ENCODE measurements at regions not wholly inside any gene's neighbourhood (a gene's known extent, or its start where the extent isn't known, plus 50 kb on each side); places are given as distances from the start of the nearest gene placed in this dataset.

DNA sequence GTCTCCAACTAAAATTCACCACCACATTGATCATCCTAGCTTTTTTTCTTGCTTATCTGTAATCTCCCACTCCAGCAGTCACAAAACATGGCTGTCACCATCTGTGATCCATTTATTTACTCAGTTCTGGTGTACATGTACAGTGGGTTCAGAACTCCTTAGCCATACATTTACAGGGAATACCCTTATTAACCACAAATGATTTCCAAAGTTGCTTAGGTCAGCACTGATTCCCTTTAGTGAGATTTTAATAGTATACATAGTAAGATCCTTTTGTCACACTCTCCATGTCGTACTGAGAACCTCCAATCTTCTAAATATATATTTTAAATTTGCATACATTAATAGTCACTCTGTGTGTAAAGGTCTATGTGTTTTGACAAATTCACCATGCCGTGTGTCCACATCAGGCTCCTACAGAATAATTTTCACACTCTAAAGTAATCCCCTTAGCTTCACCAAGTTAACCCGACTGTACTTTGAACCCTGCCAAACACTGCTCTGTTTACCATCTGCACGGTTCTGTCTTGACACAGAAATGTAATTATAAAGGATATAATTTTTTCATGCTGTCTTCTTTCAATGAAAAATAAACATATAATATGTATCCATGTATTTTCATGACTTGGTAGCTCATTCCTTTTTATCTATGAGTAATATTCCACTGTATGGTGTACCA lies 473.6 kb upstream of the ZP4 start:
- no peak for TF ChIP-seq ZNF614 (CRISPR knock-in tag; IDR thresholded peaks at IDR 0.05; ENCODE audit: borderline replicate concordance)
- TF ChIP-seq, protein P1, sequence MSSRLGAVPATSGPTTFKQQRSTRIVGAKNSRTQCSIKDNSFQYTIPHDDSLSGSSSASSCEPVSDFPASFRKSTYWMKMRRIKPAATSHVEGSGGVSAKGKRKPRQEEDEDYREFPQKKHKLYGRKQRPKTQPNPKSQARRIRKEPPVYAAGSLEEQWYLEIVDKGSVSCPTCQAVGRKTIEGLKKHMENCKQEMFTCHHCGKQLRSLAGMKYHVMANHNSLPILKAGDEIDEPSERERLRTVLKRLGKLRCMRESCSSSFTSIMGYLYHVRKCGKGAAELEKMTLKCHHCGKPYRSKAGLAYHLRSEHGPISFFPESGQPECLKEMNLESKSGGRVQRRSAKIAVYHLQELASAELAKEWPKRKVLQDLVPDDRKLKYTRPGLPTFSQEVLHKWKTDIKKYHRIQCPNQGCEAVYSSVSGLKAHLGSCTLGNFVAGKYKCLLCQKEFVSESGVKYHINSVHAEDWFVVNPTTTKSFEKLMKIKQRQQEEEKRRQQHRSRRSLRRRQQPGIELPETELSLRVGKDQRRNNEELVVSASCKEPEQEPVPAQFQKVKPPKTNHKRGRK (CRISPR knock-in tag; IDR thresholded peaks at IDR 0.05), result no peak
- no peak for TF ChIP-seq POLR2A (IDR thresholded peaks at IDR 0.05; ENCODE audit: insufficient read depth in 1 of 2, low read depth in 2 of 2, low read length in 2 of 2)
